ENCODE measurements at regions not wholly inside any gene's neighbourhood (a gene's known extent, or its start where the extent isn't known, plus 50 kb on each side); places are given as distances from the start of the nearest gene placed in this dataset.

DNA sequence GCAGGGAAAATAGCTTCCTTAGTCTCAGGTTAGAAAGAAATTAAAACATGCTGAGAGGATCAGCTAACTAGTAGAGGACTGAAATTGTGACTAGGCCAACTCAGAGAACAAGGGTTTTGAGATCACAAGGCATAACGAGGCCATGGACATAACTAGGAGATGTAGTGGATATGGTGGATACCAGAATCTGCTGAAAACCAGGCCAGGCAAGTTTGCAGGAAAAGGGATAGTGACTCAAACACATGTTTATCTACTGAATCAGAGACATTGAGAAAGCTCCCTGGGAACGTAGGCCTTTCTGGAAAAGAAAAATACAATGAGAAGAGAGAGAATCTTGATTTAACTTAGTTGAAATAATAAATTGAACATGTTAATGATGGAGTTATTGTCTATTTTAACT lies 326.5 kb upstream of the GBE1 start:
- TF ChIP-seq, protein P1, sequence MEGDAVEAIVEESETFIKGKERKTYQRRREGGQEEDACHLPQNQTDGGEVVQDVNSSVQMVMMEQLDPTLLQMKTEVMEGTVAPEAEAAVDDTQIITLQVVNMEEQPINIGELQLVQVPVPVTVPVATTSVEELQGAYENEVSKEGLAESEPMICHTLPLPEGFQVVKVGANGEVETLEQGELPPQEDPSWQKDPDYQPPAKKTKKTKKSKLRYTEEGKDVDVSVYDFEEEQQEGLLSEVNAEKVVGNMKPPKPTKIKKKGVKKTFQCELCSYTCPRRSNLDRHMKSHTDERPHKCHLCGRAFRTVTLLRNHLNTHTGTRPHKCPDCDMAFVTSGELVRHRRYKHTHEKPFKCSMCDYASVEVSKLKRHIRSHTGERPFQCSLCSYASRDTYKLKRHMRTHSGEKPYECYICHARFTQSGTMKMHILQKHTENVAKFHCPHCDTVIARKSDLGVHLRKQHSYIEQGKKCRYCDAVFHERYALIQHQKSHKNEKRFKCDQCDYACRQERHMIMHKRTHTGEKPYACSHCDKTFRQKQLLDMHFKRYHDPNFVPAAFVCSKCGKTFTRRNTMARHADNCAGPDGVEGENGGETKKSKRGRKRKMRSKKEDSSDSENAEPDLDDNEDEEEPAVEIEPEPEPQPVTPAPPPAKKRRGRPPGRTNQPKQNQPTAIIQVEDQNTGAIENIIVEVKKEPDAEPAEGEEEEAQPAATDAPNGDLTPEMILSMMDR (IDR thresholded peaks at IDR 0.05): no peak
- TF ChIP-seq POLR2A (IDR thresholded peaks at IDR 0.05): no peak
